ENCODE measurements at regions not wholly inside any gene's neighbourhood (a gene's known extent, or its start where the extent isn't known, plus 50 kb on each side); places are given as distances from the start of the nearest gene placed in this dataset.

DNA sequence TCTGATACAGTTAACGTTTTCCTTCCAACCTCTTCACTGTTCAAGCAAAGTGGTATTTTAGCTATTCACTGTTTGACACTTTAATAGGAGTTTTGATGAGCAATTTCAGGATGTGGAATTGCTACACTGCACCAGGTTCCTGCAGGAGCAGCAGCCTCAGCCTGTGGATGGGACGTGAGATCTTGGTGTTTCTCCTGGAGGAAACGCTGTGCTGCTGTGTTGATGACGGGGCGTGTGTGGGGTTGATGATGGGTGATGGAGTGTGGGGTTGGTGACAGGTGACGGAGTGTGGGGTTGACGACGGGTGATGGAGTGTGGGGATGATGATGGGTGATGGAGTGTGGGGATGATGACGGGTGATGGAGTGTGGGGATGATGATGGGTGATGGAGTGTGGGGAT lies 98.9 kb downstream of the RTP5 start:
- no peak for TF ChIP-seq BACH2 (CRISPR knock-in tag; IDR thresholded peaks at IDR 0.05; ENCODE audit: borderline replicate concordance)
- no peak for TF ChIP-seq ZFP3 (CRISPR knock-in tag; IDR thresholded peaks at IDR 0.05)
- TF ChIP-seq RARB (CRISPR knock-in tag; IDR thresholded peaks at IDR 0.05), result no peak
- TF ChIP-seq ISL1 (CRISPR knock-in tag; IDR thresholded peaks at IDR 0.05), result no peak
- no peak for TF ChIP-seq PPARA (CRISPR knock-in tag; IDR thresholded peaks at IDR 0.05; ENCODE audit: borderline replicate concordance)
- TF ChIP-seq CSDC2 (CRISPR knock-in tag; IDR thresholded peaks at IDR 0.05), result no peak
- TF ChIP-seq, protein P1, sequence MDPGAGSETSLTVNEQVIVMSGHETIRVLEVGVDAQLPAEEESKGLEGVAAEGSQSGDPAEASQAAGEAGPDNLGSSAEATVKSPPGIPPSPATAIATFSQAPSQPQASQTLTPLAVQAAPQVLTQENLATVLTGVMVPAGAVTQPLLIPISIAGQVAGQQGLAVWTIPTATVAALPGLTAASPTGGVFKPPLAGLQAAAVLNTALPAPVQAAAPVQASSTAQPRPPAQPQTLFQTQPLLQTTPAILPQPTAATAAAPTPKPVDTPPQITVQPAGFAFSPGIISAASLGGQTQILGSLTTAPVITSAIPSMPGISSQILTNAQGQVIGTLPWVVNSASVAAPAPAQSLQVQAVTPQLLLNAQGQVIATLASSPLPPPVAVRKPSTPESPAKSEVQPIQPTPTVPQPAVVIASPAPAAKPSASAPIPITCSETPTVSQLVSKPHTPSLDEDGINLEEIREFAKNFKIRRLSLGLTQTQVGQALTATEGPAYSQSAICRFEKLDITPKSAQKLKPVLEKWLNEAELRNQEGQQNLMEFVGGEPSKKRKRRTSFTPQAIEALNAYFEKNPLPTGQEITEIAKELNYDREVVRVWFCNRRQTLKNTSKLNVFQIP (CRISPR knock-in tag; IDR thresholded peaks at IDR 0.05; ENCODE audit: borderline replicate concordance, low read depth), result no peak
- TF ChIP-seq ZFP30 (CRISPR knock-in tag; IDR thresholded peaks at IDR 0.05), result no peak

Measured in SK-N-SH treated with all-trans-retinoic acid at 6 μM for 48 hours (cell line).